Tibial artery (tissue), 4 donors: ENCODE measurements at regions not wholly inside any gene's neighbourhood (a gene's known extent, or its start where the extent isn't known, plus 50 kb on each side); places are given as distances from the start of the nearest gene placed in this dataset.

Experiments used
- DNase-seq, 2 donors: peaks; one replicate each; pipeline ENCODE4 v3.0.0-alpha.2; 2019
- H3K27ac ChIP-seq, 2 donors: fragments of 200-600 bp; sonication (generic) in 1 of 2; 1 replicate in 1 of 2; 2 replicates in 1 of 2; pipeline ENCODE4 v1.5.1; 2018 to 2019; ENCODE audit warnings: mild to moderate bottlenecking in 1 of 2
- H3K27me3 ChIP-seq, 2 donors: fragments of 200-600 bp; sonication (generic) in 1 of 2; one replicate each; pipeline versions ENCODE4 v1.5.1 to v1.6.0; 2016 to 2019
- H3K36me3 ChIP-seq, 3 donors: fragments of 200-600 bp; sonication (generic) in 2 of 3; one replicate each; pipeline ENCODE4 v1.5.1; 2016 to 2019; ENCODE audit warnings: mild to moderate bottlenecking in 2 of 3
- H3K4me1 ChIP-seq, 4 donors: fragments of 200-600 bp; sonication (generic) in 2 of 4; 1 replicate in 3 of 4; 2 replicates in 1 of 4; pipeline ENCODE4 v1.5.1; 2016 to 2019
- H3K4me3 ChIP-seq, 2 donors: fragments of 200-600 bp; sonication (generic) in 1 of 2; 1 replicate in 1 of 2; 2 replicates in 1 of 2; pipeline ENCODE4 v1.5.1; 2018 to 2019; ENCODE audit warnings: mild to moderate bottlenecking in 2 of 2
- H3K9me3 ChIP-seq, 3 donors: fragments of 200-600 bp; sonication (generic) in 1 of 3; one replicate each; pipeline ENCODE4 v1.5.1; 2016 to 2019
- CTCF ChIP-seq, 2 experiments: fragments of 200-600 bp in 1 of 2; fragments of 450-650 bp in 1 of 2; IDR thresholded peaks; one replicate each; pipeline ENCODE4 v1.5.1; 2017 to 2019; ENCODE audit warnings: antibody characterized with exemption in 2 of 2, mild to moderate bottlenecking in 1 of 2, moderate library complexity in 1 of 2
- intact Hi-C: fragments of 100-400 bp; cut with DNase I; formaldehyde crosslinking; loops from one replicate; pipeline ENCODE4 v1.15.0; 2023; ENCODE audit warnings: low total_unique reads

DNA sequence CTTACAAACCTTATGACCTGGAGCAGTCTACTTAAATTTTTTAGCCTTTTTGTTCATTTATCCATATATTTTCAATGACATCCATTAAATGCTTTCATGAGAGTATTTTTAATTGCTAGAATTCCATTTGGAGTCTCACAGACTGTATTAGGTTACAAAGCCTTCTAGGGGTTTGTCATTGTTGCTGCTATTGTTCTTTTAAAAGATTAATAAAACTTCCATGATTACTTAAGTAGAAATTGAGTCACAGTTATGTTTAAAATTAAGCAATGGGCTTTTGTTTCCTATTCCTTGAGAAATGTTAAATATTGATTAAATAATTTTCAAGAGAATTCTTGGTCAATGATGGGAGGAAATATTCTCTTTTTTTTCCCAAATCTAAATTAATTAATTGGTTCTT is 1408.4 kb upstream of the RAG2 start:
- TF ChIP-seq CTCF (IDR thresholded peaks at IDR 0.05): no peak
- H3K9me3 ChIP-seq: no peaks in the 10 kb centered on the region
- H3K27ac ChIP-seq: no peak overlapping the region
- no peaks in the 10 kb centered on the region for H3K27me3 ChIP-seq
- DNase-seq: no peak
- no peak overlapping the region for H3K4me3 ChIP-seq
- H3K36me3 ChIP-seq: no peaks in the 10 kb centered on the region
- intact Hi-C loops: no loop called here
- H3K4me1 ChIP-seq: peaks cover 0 to 5% (median 0%) of the 10 kb centered on the region in 4 donors

DNA sequence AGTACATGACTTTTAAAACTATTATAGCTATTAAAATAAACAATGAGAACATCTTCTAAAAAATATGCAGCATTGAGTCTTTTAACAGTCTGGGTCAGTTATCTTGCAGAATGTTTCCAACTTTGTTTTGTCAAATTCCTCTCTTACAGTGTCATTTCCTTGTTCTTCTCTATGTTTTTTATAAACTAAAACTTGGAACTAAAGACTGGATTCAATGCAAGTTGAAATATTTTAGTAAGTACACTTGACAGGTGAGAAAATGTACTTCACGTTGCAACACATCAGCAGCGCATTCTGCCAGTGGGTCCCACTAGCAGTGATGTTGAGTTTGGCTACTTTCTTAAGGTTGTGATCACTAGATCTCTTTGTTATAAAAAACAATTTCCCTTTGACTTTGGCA is 1407.6 kb upstream of the RAG2 start:
- H3K4me3 ChIP-seq: no peak overlapping the region
- TF ChIP-seq CTCF (IDR thresholded peaks at IDR 0.05): no peak
- H3K27ac ChIP-seq: no peak overlapping the region
- H3K36me3 ChIP-seq: no peaks in the 10 kb centered on the region
- H3K27me3 ChIP-seq: no peaks in the 10 kb centered on the region
- intact Hi-C loops: no loop called here
- DNase-seq: no peak
- no peaks in the 10 kb centered on the region for H3K9me3 ChIP-seq
- peaks cover 0 to 5% (median 0%) of the 10 kb centered on the region in 4 donors for H3K4me1 ChIP-seq

DNA sequence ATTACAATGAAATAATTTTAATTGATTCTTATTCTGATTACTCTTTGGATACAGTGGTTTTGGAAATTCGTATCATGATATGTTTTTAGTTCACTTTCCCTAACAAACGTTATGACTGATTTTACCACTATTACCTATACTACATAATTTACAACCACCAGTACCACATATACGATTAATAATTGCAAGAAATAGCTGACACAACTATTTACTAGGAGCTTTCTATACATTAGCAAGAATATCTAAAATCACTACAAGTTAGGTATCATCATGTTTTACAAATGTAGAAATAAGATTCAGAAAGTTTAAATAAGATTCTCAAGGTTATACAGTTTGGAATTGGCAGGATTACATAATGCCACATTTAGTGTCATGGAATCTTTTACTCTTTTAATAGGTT is 1401.1 kb upstream of the RAG2 start:
- Histone ChIP-seq H3K27me3 (no peaks in the 10 kb centered on the region), H3K36me3 (no peaks in the 10 kb centered on the region), H3K27ac (no peak overlapping the region), H3K4me1 (no peaks in the 10 kb centered on the region), H3K4me3 (no peak overlapping the region), H3K9me3 (no peaks in the 10 kb centered on the region)
- intact Hi-C loops: no loop called here
- no peak for TF ChIP-seq CTCF (IDR thresholded peaks at IDR 0.05)
- DNase-seq: no peak

DNA sequence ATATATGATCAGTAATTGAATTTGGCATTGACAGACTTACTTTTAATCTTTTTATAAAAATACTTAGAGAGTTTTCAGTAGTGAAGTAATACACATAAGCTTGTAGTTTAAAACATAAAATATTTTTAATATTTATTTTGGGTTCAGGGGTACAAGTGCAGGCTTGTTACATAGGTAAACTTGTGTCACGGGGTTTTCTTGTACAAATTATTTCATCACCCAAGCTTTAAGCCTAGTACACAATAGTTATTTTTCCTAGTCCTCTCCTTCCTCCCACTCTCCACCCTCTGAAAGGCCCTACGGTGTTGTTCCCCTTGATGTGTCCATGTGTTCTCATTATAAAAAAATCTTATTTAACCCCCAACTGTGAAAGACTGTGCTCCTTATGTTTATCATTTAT is 1397.8 kb upstream of the RAG2 start:
- intact Hi-C loops: no loop called here
- no peak for TF ChIP-seq CTCF (IDR thresholded peaks at IDR 0.05)

GRCh38 chr11:37988031-37988430 is 1390.0 kb upstream of the RAG2 start:
- Histone ChIP-seq H3K9me3 (no peaks in the 10 kb centered on the region), H3K36me3 (no peaks in the 10 kb centered on the region), H3K4me3 (no peak overlapping the region), H3K27me3 (no peaks in the 10 kb centered on the region), H3K27ac (no peak overlapping the region), H3K4me1 (no peaks in the 10 kb centered on the region)
- no peak for DNase-seq
- TF ChIP-seq CTCF (IDR thresholded peaks at IDR 0.05): no peak
- intact Hi-C loops: no loop called here

More for the DNA sequence above, 1397.8 kb upstream of the RAG2 start:
- Histone ChIP-seq H3K9me3 (no peaks in the 10 kb centered on the region), H3K4me3 (no peak overlapping the region), H3K27ac (no peak overlapping the region), H3K36me3 (no peaks in the 10 kb centered on the region), H3K4me1 (no peaks in the 10 kb centered on the region), H3K27me3 (no peaks in the 10 kb centered on the region)
- no peak for DNase-seq

DNA sequence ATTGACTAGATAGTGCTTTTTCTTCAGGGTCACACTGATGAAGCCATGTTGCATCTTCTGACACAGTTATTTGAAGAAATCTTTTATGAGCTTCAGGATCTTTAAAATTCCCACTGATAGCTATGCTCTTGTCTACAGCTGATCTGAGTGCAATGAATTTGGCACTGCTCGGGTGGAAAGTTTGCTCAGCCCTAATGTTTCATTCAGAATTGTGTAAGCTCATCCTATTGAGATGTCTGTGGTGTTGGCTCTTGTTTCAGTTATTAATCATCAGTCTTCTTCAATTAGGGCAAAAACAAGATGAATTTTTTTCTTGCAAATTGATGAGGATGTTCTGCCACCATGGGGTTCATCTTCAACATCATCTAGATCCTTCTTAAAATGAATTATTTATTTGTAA is 1387.0 kb upstream of the RAG2 start:
- intact Hi-C loops: no loop called here
- H3K27me3 ChIP-seq: no peaks in the 10 kb centered on the region
- no peak for TF ChIP-seq CTCF (IDR thresholded peaks at IDR 0.05)
- H3K36me3 ChIP-seq: no peaks in the 10 kb centered on the region
- DNase-seq: no peak
- H3K27ac ChIP-seq: no peak overlapping the region
- H3K4me3 ChIP-seq: no peak overlapping the region
- H3K9me3 ChIP-seq: no peaks in the 10 kb centered on the region
- no peaks in the 10 kb centered on the region for H3K4me1 ChIP-seq
